IgD-negative memory B cell (primary cell): ENCODE measurements at regions not wholly inside any gene's neighbourhood (a gene's known extent, or its start where the extent isn't known, plus 50 kb on each side); places are given as distances from the start of the nearest gene placed in this dataset.
A peak's percentile ranks its signal among the peaks of the same experiment; 100 is the strongest.

ENCODE experiments used
- H3K27ac Mint-ChIP-seq, 3 donors: one replicate each; pipeline ENCODE4 v1.8.0; 2020 to 2022; ENCODE audit warnings: mild to moderate bottlenecking in 3 of 3, mixed read lengths in 3 of 3, moderate library complexity in 1 of 3
- H3K27me3 Mint-ChIP-seq: one replicate; pipeline ENCODE4 v1.8.0; 2021; ENCODE audit warnings: mixed read lengths
- H3K36me3 Mint-ChIP-seq: one replicate; pipeline ENCODE4 v1.8.0; 2020; ENCODE audit warnings: mild to moderate bottlenecking, mixed read lengths
- H3K4me1 Mint-ChIP-seq, 3 donors: one replicate each; pipeline ENCODE4 v1.8.0; 2020 to 2022; ENCODE audit warnings: mixed read lengths in 3 of 3, mild to moderate bottlenecking in 1 of 3
- H3K4me3 Mint-ChIP-seq, 4 donors: one replicate each; pipeline ENCODE4 v1.8.0; 2020 to 2022; ENCODE audit warnings: mild to moderate bottlenecking in 4 of 4, mixed read lengths in 4 of 4, moderate library complexity in 3 of 4
- H3K9me3 Mint-ChIP-seq, 3 donors: one replicate each; pipeline ENCODE4 v1.8.0; 2020 to 2021; ENCODE audit warnings: mixed read lengths in 3 of 3, mild to moderate bottlenecking in 1 of 3

DNA sequence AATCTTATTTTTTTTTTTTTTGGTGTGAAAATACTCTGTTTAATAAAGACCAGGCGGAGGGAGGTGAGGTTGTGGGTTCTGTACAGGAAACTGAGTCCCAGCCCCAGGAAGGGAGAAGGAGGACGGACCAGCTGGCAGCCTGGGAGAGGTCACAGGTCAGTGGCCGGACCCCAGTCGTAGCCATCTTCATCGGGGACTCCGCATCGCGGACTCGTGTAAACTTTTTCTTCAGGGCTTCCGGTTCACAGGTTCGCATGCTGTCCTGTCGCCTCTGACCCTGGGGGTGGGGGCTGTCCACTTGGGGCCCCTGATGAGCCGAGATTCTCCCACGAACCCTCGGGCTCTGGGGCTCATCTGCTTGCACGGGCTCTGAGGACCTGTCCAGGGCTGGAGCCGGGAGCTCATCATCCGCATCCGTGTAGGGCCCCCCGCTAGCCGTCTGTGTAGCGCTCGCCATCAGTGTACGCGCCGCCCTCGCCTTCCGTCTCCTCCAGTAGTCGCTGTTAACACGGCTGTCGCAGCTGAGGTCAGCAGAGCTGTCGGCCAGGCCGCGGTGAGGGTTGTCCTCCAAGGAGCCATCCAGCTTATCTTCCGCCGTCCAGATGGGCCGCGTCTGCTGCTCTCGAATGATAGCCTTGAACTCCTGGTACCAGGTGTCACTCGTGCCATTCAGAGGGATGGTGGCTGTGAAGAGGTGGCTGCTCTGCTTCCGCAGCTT is 975.7 kb upstream of the PRMT6 start:
- Mint-ChIP-seq H3K27ac (no peak overlapping the region), H3K4me1 (no peaks in the 10 kb centered on the region), H3K9me3 (peaks cover 0 to 2% (median 0%) of the 10 kb centered on the region in 3 donors), H3K27me3 (peaks cover 5% of the 10 kb centered on the region), H3K4me3 (no peak overlapping the region), H3K36me3 (no peaks in the 10 kb centered on the region)

- Mint-ChIP-seq H3K4me1 (no peaks in the 10 kb centered on the region), H3K4me3 (no peak overlapping the region), H3K27me3 (no peaks in the 10 kb centered on the region), H3K27ac (no peak overlapping the region), H3K9me3 (no peaks in the 10 kb centered on the region), H3K36me3 (no peaks in the 10 kb centered on the region)
Observed at GRCh38 chr1:106111044-106111443, 945.4 kb upstream of the PRMT6 start.

GRCh38 chr1:106113851-106114250 is 942.6 kb upstream of the PRMT6 start:
- Mint-ChIP-seq H3K36me3 (no peaks in the 10 kb centered on the region), H3K4me1 (no peaks in the 10 kb centered on the region), H3K27ac (no peak overlapping the region), H3K4me3 (no peak overlapping the region), H3K27me3 (no peaks in the 10 kb centered on the region), H3K9me3 (peaks cover 0 to 7% (median 0%) of the 10 kb centered on the region in 3 donors)

DNA sequence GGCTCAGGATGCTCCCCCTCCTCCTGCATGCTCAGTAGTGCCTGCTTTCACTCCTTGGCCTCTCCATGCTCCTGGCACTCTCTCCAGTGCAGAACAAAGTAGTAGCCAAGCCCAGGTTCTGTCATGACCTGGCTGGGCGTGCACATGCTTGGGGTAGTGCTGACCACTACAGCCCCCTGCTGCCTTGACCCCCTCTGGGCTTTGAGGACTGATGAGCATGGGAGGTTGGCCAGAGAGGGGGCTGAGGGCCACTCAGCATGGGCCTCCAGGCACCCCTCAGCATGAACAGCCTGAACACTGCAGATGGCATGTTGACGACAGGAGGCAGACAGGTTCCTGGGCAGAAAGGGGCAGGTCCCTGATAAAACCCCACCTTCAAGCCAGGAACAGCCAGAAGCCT is 935.7 kb upstream of the PRMT6 start:
- H3K36me3 Mint-ChIP-seq = no peaks in the 10 kb centered on the region
- H3K4me3 Mint-ChIP-seq = no peak overlapping the region
- H3K4me1 Mint-ChIP-seq = no peaks in the 10 kb centered on the region
- H3K27ac Mint-ChIP-seq = no peak overlapping the region
- peaks cover 0 to 7% (median 0%) of the 10 kb centered on the region in 3 donors for H3K9me3 Mint-ChIP-seq
- no peaks in the 10 kb centered on the region for H3K27me3 Mint-ChIP-seq

GRCh38 chr1:106121728-106122127 is 934.7 kb upstream of the PRMT6 start:
- Mint-ChIP-seq H3K9me3 (peaks cover 0 to 7% (median 0%) of the 10 kb centered on the region in 3 donors), H3K27ac (no peak overlapping the region), H3K27me3 (no peaks in the 10 kb centered on the region), H3K4me1 (no peaks in the 10 kb centered on the region), H3K4me3 (no peak overlapping the region), H3K36me3 (no peaks in the 10 kb centered on the region)

- Mint-ChIP-seq H3K27me3 (no peaks in the 10 kb centered on the region), H3K27ac (no peak overlapping the region), H3K36me3 (no peaks in the 10 kb centered on the region), H3K4me3 (no peak overlapping the region), H3K4me1 (peaks cover 0 to 1% (median 0%) of the 10 kb centered on the region in 3 donors), H3K9me3 (peaks cover 0 to 1% (median 0%) of the 10 kb centered on the region in 3 donors)
Observed at GRCh38 chr1:106134561-106134960, 921.9 kb upstream of the PRMT6 start.

DNA sequence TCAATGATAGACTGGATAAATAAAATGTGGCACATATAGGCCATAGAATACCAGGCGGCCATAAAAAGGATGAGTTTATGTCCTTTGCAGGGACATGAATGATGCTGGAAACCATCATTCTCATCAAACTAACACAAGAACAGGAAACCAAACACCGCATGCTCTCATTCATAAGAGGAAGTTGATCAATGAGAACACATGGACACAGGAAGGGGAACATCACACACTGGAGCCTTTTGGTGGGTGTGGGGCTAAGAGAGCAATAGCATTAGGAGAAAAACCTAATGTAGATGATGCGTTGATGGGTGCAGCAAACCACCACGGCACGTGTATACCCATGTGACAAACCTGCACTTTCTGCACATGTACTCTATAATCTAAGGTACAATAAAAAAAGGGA is 883.4 kb upstream of the PRMT6 start:
- Mint-ChIP-seq H3K36me3 (peaks cover 2% of the 10 kb centered on the region), H3K9me3 (no peaks in the 10 kb centered on the region), H3K27me3 (no peaks in the 10 kb centered on the region), H3K4me3 (no peak overlapping the region), H3K27ac (no peak overlapping the region), H3K4me1 (no peaks in the 10 kb centered on the region)

DNA sequence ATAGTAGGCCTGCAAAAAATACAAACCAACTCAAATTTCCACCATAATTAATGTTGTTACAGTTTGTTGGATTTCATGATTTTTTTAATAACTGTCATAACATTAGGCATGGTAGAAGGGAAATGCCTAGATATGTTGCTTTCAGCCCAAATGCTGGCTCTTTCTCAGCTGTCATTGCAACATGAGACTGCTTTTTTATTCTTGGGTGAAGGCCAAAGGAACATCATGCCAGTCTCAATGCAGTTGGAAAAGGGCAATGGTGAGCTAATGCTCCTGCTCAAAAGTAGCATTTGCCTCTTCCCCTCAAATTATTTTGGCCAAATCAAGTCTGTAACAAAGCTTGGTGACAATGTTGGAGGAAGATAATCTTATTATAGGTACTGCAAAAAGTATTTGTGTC is 877.7 kb upstream of the PRMT6 start:
- H3K27me3 Mint-ChIP-seq = no peaks in the 10 kb centered on the region
- no peak overlapping the region for H3K4me3 Mint-ChIP-seq
- H3K4me1 Mint-ChIP-seq = no peaks in the 10 kb centered on the region
- H3K27ac Mint-ChIP-seq = no peak overlapping the region
- H3K9me3 Mint-ChIP-seq = peaks cover 0 to 4% (median 0%) of the 10 kb centered on the region in 3 donors
- no peaks in the 10 kb centered on the region for H3K36me3 Mint-ChIP-seq

DNA sequence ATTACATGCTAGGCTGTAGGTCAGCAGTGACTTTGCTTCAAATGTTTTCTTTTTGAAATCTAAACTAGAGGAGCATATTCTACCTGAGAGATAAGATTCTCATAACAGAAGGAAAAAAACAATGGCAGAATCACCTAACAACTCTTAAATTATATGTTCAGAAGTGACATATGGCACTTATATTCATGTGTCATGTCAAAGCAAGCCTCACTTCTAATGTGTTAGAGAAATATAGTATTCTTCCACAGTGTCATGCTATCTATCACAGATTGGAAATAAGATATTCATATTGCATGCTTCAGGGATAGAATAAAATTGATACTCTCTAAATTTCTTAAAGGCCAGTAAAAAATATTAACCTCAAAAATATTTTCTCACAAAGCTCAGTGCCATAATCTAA is 874.6 kb upstream of the PRMT6 start:
- Mint-ChIP-seq H3K27me3 (no peaks in the 10 kb centered on the region), H3K4me3 (no peak overlapping the region), H3K4me1 (no peaks in the 10 kb centered on the region), H3K36me3 (no peaks in the 10 kb centered on the region), H3K9me3 (peaks cover 0 to 4% (median 0%) of the 10 kb centered on the region in 3 donors), H3K27ac (no peak overlapping the region)

- Mint-ChIP-seq H3K27ac (no peak overlapping the region), H3K4me3 (no peak overlapping the region), H3K9me3 (peaks cover 0 to 4% (median 0%) of the 10 kb centered on the region in 3 donors), H3K27me3 (no peaks in the 10 kb centered on the region), H3K4me1 (no peaks in the 10 kb centered on the region), H3K36me3 (no peaks in the 10 kb centered on the region)
Observed at GRCh38 chr1:106185089-106185488, 871.4 kb upstream of the PRMT6 start.

DNA sequence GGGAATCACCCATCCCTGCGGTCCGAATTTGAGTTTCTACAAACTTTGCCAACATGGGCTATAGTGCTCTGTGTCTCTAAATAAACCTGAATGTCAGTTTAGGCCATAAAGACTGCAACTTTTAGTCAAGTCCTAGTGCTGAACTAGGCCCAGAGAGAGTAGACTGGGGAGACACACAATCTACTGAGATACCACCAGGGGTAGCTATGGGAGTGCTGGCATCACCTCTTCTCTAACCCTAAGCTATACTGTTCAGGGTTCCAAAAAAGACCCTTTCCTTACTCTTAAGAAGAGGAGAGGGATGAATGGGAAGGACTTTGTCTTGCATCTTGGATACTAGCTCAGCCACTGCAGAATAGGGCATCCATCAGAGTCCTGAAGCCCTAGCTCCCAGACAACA is 866.7 kb upstream of the PRMT6 start:
- Mint-ChIP-seq H3K9me3 (peaks cover 0 to 8% (median 5%) of the 10 kb centered on the region in 3 donors), H3K27me3 (no peaks in the 10 kb centered on the region), H3K27ac (peak overlapping the region in 1 of 3 donors; percentile 51), H3K36me3 (no peaks in the 10 kb centered on the region), H3K4me3 (no peak overlapping the region), H3K4me1 (no peaks in the 10 kb centered on the region)

- Mint-ChIP-seq H3K27ac (no peak overlapping the region), H3K9me3 (peaks cover 3 to 10% (median 6%) of the 10 kb centered on the region in 3 donors), H3K4me1 (peaks cover 0 to 2% (median 0%) of the 10 kb centered on the region in 3 donors), H3K36me3 (no peaks in the 10 kb centered on the region), H3K27me3 (no peaks in the 10 kb centered on the region), H3K4me3 (no peak overlapping the region)
Observed at GRCh38 chr1:106194206-106194605, 862.3 kb upstream of the PRMT6 start.

DNA sequence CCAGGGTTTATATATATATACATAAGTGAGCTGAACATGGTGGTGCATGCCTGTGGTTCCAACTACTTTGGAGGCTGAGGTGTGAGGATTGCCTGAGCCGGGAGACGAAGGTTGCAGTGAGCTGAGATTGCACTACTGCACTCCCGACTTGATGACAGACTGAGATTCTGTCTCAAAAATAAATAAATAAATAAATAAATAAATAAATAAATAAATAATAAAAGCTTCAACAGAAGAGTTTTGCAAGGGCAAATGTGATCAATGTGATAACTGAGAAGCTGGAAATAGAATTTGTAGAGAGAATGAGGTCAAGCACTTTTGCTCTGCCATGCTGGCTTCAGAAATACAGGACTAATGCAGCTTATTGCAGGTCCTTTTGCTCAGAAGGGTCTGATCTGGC is 855.8 kb upstream of the PRMT6 start:
- Mint-ChIP-seq H3K4me3 (no peak overlapping the region), H3K9me3 (peaks cover 0 to 2% (median 0%) of the 10 kb centered on the region in 3 donors), H3K27me3 (no peaks in the 10 kb centered on the region), H3K36me3 (no peaks in the 10 kb centered on the region), H3K4me1 (peaks cover 0 to 2% (median 0%) of the 10 kb centered on the region in 3 donors), H3K27ac (no peak overlapping the region)

- H3K9me3 Mint-ChIP-seq = no peaks in the 10 kb centered on the region
- H3K36me3 Mint-ChIP-seq = no peaks in the 10 kb centered on the region
- H3K27me3 Mint-ChIP-seq = no peaks in the 10 kb centered on the region
- H3K4me1 Mint-ChIP-seq = no peaks in the 10 kb centered on the region
- H3K27ac Mint-ChIP-seq = no peak overlapping the region
- H3K4me3 Mint-ChIP-seq = no peak overlapping the region
Observed at GRCh38 chr1:106207185-106207584, 849.3 kb upstream of the PRMT6 start.

GRCh38 chr1:106217765-106218164 is 838.7 kb upstream of the PRMT6 start:
- Mint-ChIP-seq H3K4me1 (no peaks in the 10 kb centered on the region), H3K36me3 (no peaks in the 10 kb centered on the region), H3K4me3 (no peak overlapping the region), H3K9me3 (no peaks in the 10 kb centered on the region), H3K27ac (no peak overlapping the region), H3K27me3 (no peaks in the 10 kb centered on the region)

DNA sequence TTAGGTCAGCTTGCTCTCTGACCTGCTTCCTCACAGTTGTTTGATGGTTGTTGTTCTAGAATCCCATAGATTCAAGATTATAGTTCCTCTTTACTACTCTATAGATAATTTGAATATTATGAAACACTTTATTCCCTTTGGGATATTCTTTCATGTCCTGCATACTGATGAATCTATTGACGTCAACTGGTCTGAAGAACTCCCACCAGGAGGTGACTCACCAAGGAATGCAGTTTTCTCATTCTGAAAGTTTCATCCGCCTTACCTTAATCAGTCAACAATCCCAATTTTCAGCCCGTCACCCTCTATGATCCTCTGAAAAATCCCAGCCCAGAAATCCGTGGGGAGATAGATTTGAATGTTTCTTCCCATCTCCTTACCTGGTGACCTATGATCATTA is 834.1 kb upstream of the PRMT6 start:
- no peak overlapping the region for H3K4me3 Mint-ChIP-seq
- no peak overlapping the region for H3K27ac Mint-ChIP-seq
- no peaks in the 10 kb centered on the region for H3K27me3 Mint-ChIP-seq
- H3K4me1 Mint-ChIP-seq = no peaks in the 10 kb centered on the region
- H3K36me3 Mint-ChIP-seq = no peaks in the 10 kb centered on the region
- H3K9me3 Mint-ChIP-seq = no peaks in the 10 kb centered on the region
